Motor neuron (in vitro differentiated cells): ENCODE measurements at regions not wholly inside any gene's neighbourhood (a gene's known extent, or its start where the extent isn't known, plus 50 kb on each side); places are given as distances from the start of the nearest gene placed in this dataset.
A peak's percentile ranks its signal among the peaks of the same experiment; 100 is the strongest.

Experiments used
- ATAC-seq, 8 experiments: fragments of 200-7000 bp; cut with Tn5 transposase; replicated peaks in 6 of 8; 2 replicates each; pipeline ENCODE4 v1.8.0; 2021; ENCODE audit warnings: mild to moderate bottlenecking in 8 of 8, moderate library complexity in 8 of 8
- H3K27ac ChIP-seq, 2 donors: fragments of 250-450 bp; sonication (Bioruptor Pico); 2 replicates each; pipeline ENCODE4 v1.9.0; 2021; ENCODE audit warnings: antibody characterized with exemption in 2 of 2, mild to moderate bottlenecking in 2 of 2, moderate library complexity in 1 of 2
- H3K4me1 ChIP-seq, 2 donors: fragments of 250-450 bp; sonication (Bioruptor Pico); replicated peaks in 1 of 2; 2 replicates each; pipeline ENCODE4 v1.6.1; 2021; ENCODE audit warnings: antibody characterized with exemption in 2 of 2, mild to moderate bottlenecking in 2 of 2, moderate library complexity in 1 of 2
- H3K4me3 ChIP-seq, 5 donors: fragments of 250-450 bp; sonication (Bioruptor Pico); 2 replicates each; pipeline ENCODE4 v1.9.0; 2021; ENCODE audit warnings: antibody characterized with exemption in 5 of 5, mild to moderate bottlenecking in 5 of 5, moderate library complexity in 4 of 5
- WGBS, 10 experiments: fragments of 450-650 bp; shearing (Covaris generic); methylation state at CpG; one replicate each; pipeline ENCODE4 v1.0.0; 2022; 5-methylcytosine and 5-hydroxymethylcytosine counted together
- in situ Hi-C, 9 experiments: fragments of 400-800 bp; cut with MboI; loops; one replicate each; pipeline ENCODE4 v1.15.0; 2021; ENCODE audit warnings: low sequenced_read_pairs in 9 of 9, low pct_unique_long_range_greater_than_20kb in 2 of 9; ENCODE audit not compliant: unreplicated experiment in 9 of 9

GRCh38 chr7:10316488-10316887, 657.2 kb upstream of the PHF14 start:
- no peak for ATAC-seq
- no peak overlapping the region for H3K4me3 ChIP-seq
- in situ Hi-C loops = no loop called here
- no peak overlapping the region for H3K27ac ChIP-seq
- WGBS, 10 experiments = 0 to 100% (median 60%) methylated on average over 1 of the region's 1 CpG; no CpG with 5 or more reads in 2 of the 10 experiments
- no peaks in the 10 kb centered on the region for H3K4me1 ChIP-seq

GRCh38 chr7:10325395-10325794, 648.3 kb upstream of the PHF14 start:
- Histone ChIP-seq H3K4me1 (no peaks in the 10 kb centered on the region), H3K27ac (no peak overlapping the region), H3K4me3 (no peak overlapping the region)
- WGBS, 10 experiments = 0 to 100% (median 42%) methylated on average over 1 to 2 of the region's 2 CpGs; no CpG with 5 or more reads in 2 of the 10 experiments
- no peak for ATAC-seq
- in situ Hi-C loops = no loop called here

GRCh38 chr7:10343108-10343507, 630.6 kb upstream of the PHF14 start:
- peak in 1 of 8 experiments; percentile 15 for ATAC-seq
- in situ Hi-C loops = no loop called here
- Histone ChIP-seq H3K27ac (no peak overlapping the region), H3K4me1 (no peaks in the 10 kb centered on the region), H3K4me3 (no peak overlapping the region)
- WGBS, 10 experiments = 0 to 100% (median 80%) methylated on average over 1 to 2 of the region's 2 CpGs

GRCh38 chr7:10346032-10346431, 627.6 kb upstream of the PHF14 start:
- in situ Hi-C loops = no loop called here
- no peak overlapping the region for H3K27ac ChIP-seq
- H3K4me3 ChIP-seq = no peak overlapping the region
- no peak for ATAC-seq
- no peaks in the 10 kb centered on the region for H3K4me1 ChIP-seq
- 0 to 100% (median 60%) methylated on average over 1 of the region's 1 CpG for WGBS, 10 experiments

GRCh38 chr7:10355816-10356215, 617.9 kb upstream of the PHF14 start:
- in situ Hi-C loops = no loop called here
- Histone ChIP-seq H3K4me3 (no peak overlapping the region), H3K27ac (no peak overlapping the region), H3K4me1 (no peaks in the 10 kb centered on the region)
- ATAC-seq = no peak
- WGBS, 10 experiments = 0 to 71% (median 40%) methylated on average over 1 to 2 of the region's 2 CpGs; no CpG with 5 or more reads in 3 of the 10 experiments

- H3K4me3 ChIP-seq = no peak overlapping the region
- no peak overlapping the region for H3K27ac ChIP-seq
- in situ Hi-C loops = no loop called here
- 20 to 80% (median 40%) methylated on average over 1 of the region's 3 CpGs; no CpG with 5 or more reads in 7 of the 10 experiments for WGBS, 10 experiments
- no peaks in the 10 kb centered on the region for H3K4me1 ChIP-seq
- ATAC-seq = no peak
Observed at GRCh38 chr7:10360050-10360449, 613.6 kb upstream of the PHF14 start.

- peaks cover 4 to 9% of the 10 kb centered on the region in 2 donors for H3K4me1 ChIP-seq
- H3K4me3 ChIP-seq = no peak overlapping the region
- H3K27ac ChIP-seq = no peak overlapping the region
- in situ Hi-C loops = loop anchor here in 3 of 9 experiments (25.0 kb wide), 2 partner anchors 1964 to 1989 kb away; partner anchors contain the start of gene NXPH1 (in 1 of the 3)
- no peak for ATAC-seq
Observed at GRCh38 chr7:10401793-10402192, 571.9 kb upstream of the PHF14 start.

GRCh38 chr7:10412422-10413019, 561.2 kb upstream of the PHF14 start:
- H3K4me1 ChIP-seq = no peaks in the 10 kb centered on the region
- WGBS, 10 experiments = 0 to 50% (median 7%) methylated on average over 1 to 3 of the region's 3 CpGs
- peak in 4 of 8 experiments; percentile 26 to 71 (median 40) for ATAC-seq
- in situ Hi-C loops = loop anchor here in 3 of 9 experiments (25.0 kb wide), 2 partner anchors 1975 to 2000 kb away; partner anchors contain the start of gene NXPH1 (in 1 of the 3)
- no peak overlapping the region for H3K4me3 ChIP-seq
- H3K27ac ChIP-seq = no peak overlapping the region

GRCh38 chr7:10418985-10419384, 554.7 kb upstream of the PHF14 start:
- no peak overlapping the region for H3K4me3 ChIP-seq
- H3K27ac ChIP-seq = no peak overlapping the region
- in situ Hi-C loops = loop anchor here in 3 of 9 experiments (25.0 kb wide), 2 partner anchors 1982 to 2007 kb away; partner anchors contain the start of gene NXPH1 (in 1 of the 3)
- no peak for ATAC-seq
- H3K4me1 ChIP-seq = no peaks in the 10 kb centered on the region
- WGBS, 10 experiments = 0 to 100% (median 8%) methylated on average over 1 to 2 of the region's 2 CpGs; no CpG with 5 or more reads in 4 of the 10 experiments

- in situ Hi-C loops = no loop called here
- peaks cover 5% of the 10 kb centered on the region in 2 donors for H3K4me1 ChIP-seq
- WGBS, 10 experiments = 0 to 57% (median 2%) methylated on average over 1 to 2 of the region's 2 CpGs; no CpG with 5 or more reads in 2 of the 10 experiments
- no peak overlapping the region for H3K27ac ChIP-seq
- no peak for ATAC-seq
- H3K4me3 ChIP-seq = no peak overlapping the region
Observed at GRCh38 chr7:10429031-10429430, 544.6 kb upstream of the PHF14 start.

- ATAC-seq = peak in 5 of 8 experiments; percentile 32 to 73 (median 41)
- in situ Hi-C loops = no loop called here
- Histone ChIP-seq H3K27ac (no peak overlapping the region), H3K4me3 (no peak overlapping the region), H3K4me1 (peaks cover 5% of the 10 kb centered on the region in 2 donors)
- WGBS, 10 experiments = 0 to 40% (median 13%) methylated on average over 1 of the region's 1 CpG; no CpG with 5 or more reads in 5 of the 10 experiments
Observed at GRCh38 chr7:10429511-10429910, 544.2 kb upstream of the PHF14 start.

GRCh38 chr7:10436302-10436701, 537.4 kb upstream of the PHF14 start:
- 0 to 100% (median 83%) methylated on average over 1 to 2 of the region's 2 CpGs; no CpG with 5 or more reads in 1 of the 10 experiments for WGBS, 10 experiments
- in situ Hi-C loops = no loop called here
- ATAC-seq = no peak
- Histone ChIP-seq H3K4me1 (no peaks in the 10 kb centered on the region), H3K4me3 (no peak overlapping the region), H3K27ac (no peak overlapping the region)

- in situ Hi-C loops = no loop called here
- H3K27ac ChIP-seq = no peak overlapping the region
- no peak overlapping the region for H3K4me3 ChIP-seq
- H3K4me1 ChIP-seq = no peaks in the 10 kb centered on the region
- 0 to 100% (median 52%) methylated on average over 1 to 3 of the region's 3 CpGs; no CpG with 5 or more reads in 3 of the 10 experiments for WGBS, 10 experiments
- ATAC-seq = peak in 1 of 8 experiments; percentile 52
Observed at GRCh38 chr7:10439027-10439426, 534.6 kb upstream of the PHF14 start.

- no peak for ATAC-seq
- no peak overlapping the region for H3K27ac ChIP-seq
- H3K4me3 ChIP-seq = no peak overlapping the region
- H3K4me1 ChIP-seq = no peaks in the 10 kb centered on the region
- in situ Hi-C loops = no loop called here
Observed at GRCh38 chr7:10455936-10456335, 517.7 kb upstream of the PHF14 start.
